OCI-LY1 (cell line): ENCODE measurements at regions not wholly inside any gene's neighbourhood (a gene's known extent, or its start where the extent isn't known, plus 50 kb on each side); places are given as distances from the start of the nearest gene placed in this dataset.

ENCODE experiments used
- H2AFZ ChIP-seq: fragments of 200-600 bp; sonication (generic), shearing (Covaris generic); 2 replicates; pipeline ENCODE4 v1.6.0; 2014; ENCODE audit warnings: antibody characterized with exemption, mild to moderate bottlenecking, low read length
- H3F3A ChIP-seq: fragments of 200-600 bp; sonication (generic), shearing (Covaris generic); 2 replicates; pipeline ENCODE4 v1.6.0; 2014; ENCODE audit warnings: mild to moderate bottlenecking, antibody characterized with exemption, low read length, moderate library complexity; ENCODE audit not compliant: insufficient read depth
- H3K27ac ChIP-seq: fragments of 200-600 bp; sonication (generic); 2 replicates; pipeline ENCODE4 v1.5.1; 2014; ENCODE audit warnings: low read length, mixed run types, mild to moderate bottlenecking, low read depth; ENCODE audit not compliant: poor library complexity, severe bottlenecking
- H3K27me3 ChIP-seq: fragments of 200-600 bp; sonication (generic); 2 replicates; pipeline ENCODE4 v1.6.0; 2014; ENCODE audit warnings: antibody characterized with exemption, mild to moderate bottlenecking, low read length, moderate library complexity; ENCODE audit not compliant: insufficient read depth
- H3K36me3 ChIP-seq: fragments of 200-600 bp; sonication (generic); 2 replicates; pipeline ENCODE4 v1.6.1; 2014; ENCODE audit warnings: mild to moderate bottlenecking, antibody characterized with exemption, low read length, moderate library complexity, mixed read lengths; ENCODE audit not compliant: insufficient read depth
- H3K4me1 ChIP-seq: fragments of 200-600 bp; sonication (generic); 2 replicates; pipeline ENCODE4 v1.5.1; 2014; ENCODE audit warnings: mild to moderate bottlenecking, low read length, moderate library complexity; ENCODE audit not compliant: insufficient read depth, severe bottlenecking
- H3K4me2 ChIP-seq: fragments of 200-600 bp; sonication (generic), shearing (Covaris generic); 2 replicates; pipeline ENCODE4 v1.6.1; 2014; ENCODE audit warnings: low read length
- H3K4me3 ChIP-seq: fragments of 200-600 bp; sonication (generic); 2 replicates; pipeline ENCODE4 v1.5.1; 2014; ENCODE audit warnings: low read length, low read depth, mild to moderate bottlenecking, mixed read lengths; ENCODE audit not compliant: poor library complexity, severe bottlenecking
- H3K79me2 ChIP-seq: fragments of 200-600 bp; shearing (Covaris generic); 2 replicates; pipeline ENCODE4 v1.6.1; 2016; ENCODE audit warnings: mixed run types, low read length, mixed read lengths; ENCODE audit not compliant: insufficient read depth
- H3K9ac ChIP-seq: fragments of 200-600 bp; sonication (generic), shearing (Covaris generic); 2 replicates; pipeline ENCODE4 v1.6.1; 2014; ENCODE audit warnings: mild to moderate bottlenecking, low read length, mixed read lengths
- H3K9me2 ChIP-seq: fragments of 200-600 bp; sonication (generic), shearing (Covaris generic); 2 replicates; pipeline ENCODE4 v1.6.1; 2014; ENCODE audit warnings: low read depth, mild to moderate bottlenecking, low read length, mixed read lengths
- H3K9me3 ChIP-seq: fragments of 200-600 bp; shearing (Covaris generic); 2 replicates; pipeline ENCODE4 v1.6.1; 2014; ENCODE audit warnings: low read length, mixed read lengths
- H4K20me1 ChIP-seq: fragments of 200-600 bp; sonication (generic), shearing (Covaris generic); 2 replicates; pipeline ENCODE4 v1.6.0; 2016; ENCODE audit warnings: mild to moderate bottlenecking, low read length; ENCODE audit not compliant: insufficient read depth
- CTCF ChIP-seq: fragments of 200-600 bp; sonication (generic), shearing (Covaris generic); IDR thresholded peaks from 2 replicates; pipeline ENCODE4 v1.5.1; 2017; ENCODE audit warnings: mild to moderate bottlenecking, antibody characterized with exemption, low read length, moderate library complexity, mixed read lengths
- EZH2 ChIP-seq: fragments of 200-600 bp; sonication (generic), shearing (Covaris generic); IDR thresholded peaks from 2 replicates; pipeline ENCODE4 v1.8.0; 2017; ENCODE audit warnings: borderline replicate concordance, mixed run types, mild to moderate bottlenecking, antibody characterized with exemption, low read length, moderate library complexity, mixed read lengths

GRCh38 chr5:67696446-67696845 lies 499.8 kb upstream of the CD180 start:
- no peaks in the 10 kb centered on the region for H3K36me3 ChIP-seq
- H3K9ac ChIP-seq: no peak overlapping the region
- no peaks in the 10 kb centered on the region for H3K4me1 ChIP-seq
- no peak overlapping the region for H3K27ac ChIP-seq
- no peak overlapping the region for H3K4me2 ChIP-seq
- no peaks in the 10 kb centered on the region for H4K20me1 ChIP-seq
- no peaks in the 10 kb centered on the region for H3F3A ChIP-seq
- H3K9me2 ChIP-seq: no peaks in the 10 kb centered on the region
- no peaks in the 10 kb centered on the region for H3K79me2 ChIP-seq
- no peaks in the 10 kb centered on the region for H3K27me3 ChIP-seq
- no peak overlapping the region for H2AFZ ChIP-seq
- TF ChIP-seq EZH2 (no peak), CTCF (no peak)
- H3K4me3 ChIP-seq: no peak overlapping the region
- H3K9me3 ChIP-seq: no peaks in the 10 kb centered on the region

- Histone ChIP-seq H3F3A (no peaks in the 10 kb centered on the region), H3K9me2 (no peaks in the 10 kb centered on the region)
These were observed 498.8 kb upstream of the CD180 start for GRCh38 chr5:67695369-67695768.

GRCh38 chr5:67694810-67695191 lies 498.2 kb upstream of the CD180 start:
- no peak overlapping the region for H3K9ac ChIP-seq
- no peaks in the 10 kb centered on the region for H3K79me2 ChIP-seq
- H3K9me3 ChIP-seq: no peaks in the 10 kb centered on the region
- no peak overlapping the region for H3K4me2 ChIP-seq
- no peaks in the 10 kb centered on the region for H3K9me2 ChIP-seq
- no peak for TF ChIP-seq EZH2
- TF ChIP-seq CTCF: no peak
- no peaks in the 10 kb centered on the region for H4K20me1 ChIP-seq
- H3K4me3 ChIP-seq: no peak overlapping the region
- no peaks in the 10 kb centered on the region for H3K36me3 ChIP-seq
- no peaks in the 10 kb centered on the region for H3K4me1 ChIP-seq
- no peak overlapping the region for H2AFZ ChIP-seq
- no peaks in the 10 kb centered on the region for H3K27me3 ChIP-seq
- no peaks in the 10 kb centered on the region for H3F3A ChIP-seq
- H3K27ac ChIP-seq: no peak overlapping the region

More at GRCh38 chr5:67695369-67695768, 498.8 kb upstream of the CD180 start:
- TF ChIP-seq EZH2 (no peak), CTCF (no peak)
- Histone ChIP-seq H3K27ac (no peak overlapping the region), H3K36me3 (no peaks in the 10 kb centered on the region), H3K27me3 (no peaks in the 10 kb centered on the region), H3K4me3 (no peak overlapping the region), H3K9me3 (no peaks in the 10 kb centered on the region), H4K20me1 (no peaks in the 10 kb centered on the region), H3K79me2 (no peaks in the 10 kb centered on the region), H3K9ac (no peak overlapping the region), H2AFZ (no peak overlapping the region), H3K4me2 (no peak overlapping the region), H3K4me1 (no peaks in the 10 kb centered on the region)
